OCI-LY7 (cell line): ENCODE measurements at regions not wholly inside any gene's neighbourhood (a gene's known extent, or its start where the extent isn't known, plus 50 kb on each side); places are given as distances from the start of the nearest gene placed in this dataset.

ENCODE experiments used
- EZH2phosphoT487 ChIP-seq: fragments of 200-600 bp; sonication (generic); IDR thresholded peaks from 2 replicates; pipeline ENCODE4 v1.6.1; 2018; ENCODE audit warnings: low read depth, borderline replicate concordance, mild to moderate bottlenecking, mixed run types, antibody characterized with exemption, low read length, moderate library complexity, mixed read lengths
- TF ChIP-seq, protein P1 (sequence below): fragments of 200-600 bp; sonication (generic); conservative IDR thresholded peaks from 2 replicates; pipeline ENCODE4 v1.5.1; 2014; ENCODE audit warnings: mild to moderate bottlenecking, antibody characterized with exemption, low read length, moderate library complexity, mixed read lengths

DNA sequence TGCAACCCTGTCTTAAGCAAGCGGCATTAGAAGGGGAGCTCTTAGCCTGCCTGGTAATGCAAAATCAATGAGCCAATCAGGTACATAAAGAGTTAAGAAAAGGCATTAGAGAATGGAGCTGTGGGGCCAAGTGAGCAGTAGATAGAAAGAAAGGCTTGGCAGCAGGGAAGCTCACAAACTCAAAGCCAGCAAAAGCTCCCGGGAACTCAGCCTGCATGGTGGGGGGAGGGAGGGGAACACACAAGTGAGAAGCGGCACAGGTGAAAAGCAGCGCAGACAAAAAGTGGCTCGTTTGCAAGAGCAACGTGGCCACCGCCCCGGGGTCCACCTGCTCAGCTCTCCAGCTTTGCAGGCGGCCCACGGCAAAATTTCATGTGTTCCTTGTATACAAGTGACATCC, 818.5 kb downstream of the FAM133A start:
- TF ChIP-seq, protein P1, sequence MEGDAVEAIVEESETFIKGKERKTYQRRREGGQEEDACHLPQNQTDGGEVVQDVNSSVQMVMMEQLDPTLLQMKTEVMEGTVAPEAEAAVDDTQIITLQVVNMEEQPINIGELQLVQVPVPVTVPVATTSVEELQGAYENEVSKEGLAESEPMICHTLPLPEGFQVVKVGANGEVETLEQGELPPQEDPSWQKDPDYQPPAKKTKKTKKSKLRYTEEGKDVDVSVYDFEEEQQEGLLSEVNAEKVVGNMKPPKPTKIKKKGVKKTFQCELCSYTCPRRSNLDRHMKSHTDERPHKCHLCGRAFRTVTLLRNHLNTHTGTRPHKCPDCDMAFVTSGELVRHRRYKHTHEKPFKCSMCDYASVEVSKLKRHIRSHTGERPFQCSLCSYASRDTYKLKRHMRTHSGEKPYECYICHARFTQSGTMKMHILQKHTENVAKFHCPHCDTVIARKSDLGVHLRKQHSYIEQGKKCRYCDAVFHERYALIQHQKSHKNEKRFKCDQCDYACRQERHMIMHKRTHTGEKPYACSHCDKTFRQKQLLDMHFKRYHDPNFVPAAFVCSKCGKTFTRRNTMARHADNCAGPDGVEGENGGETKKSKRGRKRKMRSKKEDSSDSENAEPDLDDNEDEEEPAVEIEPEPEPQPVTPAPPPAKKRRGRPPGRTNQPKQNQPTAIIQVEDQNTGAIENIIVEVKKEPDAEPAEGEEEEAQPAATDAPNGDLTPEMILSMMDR, result no peak
- TF ChIP-seq EZH2phosphoT487, result no peak
